SK-N-MC (cell line): ENCODE measurements at regions not wholly inside any gene's neighbourhood (a gene's known extent, or its start where the extent isn't known, plus 50 kb on each side); places are given as distances from the start of the nearest gene placed in this dataset.

Experiments
- EZH2 ChIP-seq: fragments of 200-600 bp; sonication (generic); IDR thresholded peaks from one replicate; pipeline ENCODE4 v1.6.1; 2017; ENCODE audit warnings: antibody characterized with exemption
- POLR2AphosphoS5 ChIP-seq: IDR thresholded peaks from 2 replicates; pipeline ENCODE4 v1.6.1; 2012; ENCODE audit warnings: mild to moderate bottlenecking, low read depth, low read length, borderline replicate concordance

GRCh38 chr2:195563857-195564512, 93.0 kb upstream of the SLC39A10 start:
- TF ChIP-seq POLR2AphosphoS5 = no peak
- TF ChIP-seq EZH2 = no peak
